K562 (cell line): ENCODE measurements at regions not wholly inside any gene's neighbourhood (a gene's known extent, or its start where the extent isn't known, plus 50 kb on each side); places are given as distances from the start of the nearest gene placed in this dataset.

ENCODE experiments used
- MYBL2 ChIP-seq, 2 experiments: fragments of 450-650 bp in 1 of 2; sonication (generic) in 1 of 2; formaldehyde crosslinking in 1 of 2; IDR thresholded peaks; 2 replicates each; pipeline versions ENCODE4 v1.6.1 to v1.8.1; 2017 to 2022; ENCODE audit warnings: borderline replicate concordance in 1 of 2, inconsistent platforms in 1 of 2, low read depth in 1 of 2, mild to moderate bottlenecking in 1 of 2, missing genetic modification reagents in 1 of 2, moderate library complexity in 1 of 2
- POLR2A ChIP-seq: fragments of 450-650 bp; conservative IDR thresholded peaks from 2 replicates; pipeline ENCODE4 v1.6.1; 2016
- TF ChIP-seq, protein P1 (sequence below): sonication (generic); formaldehyde crosslinking; IDR thresholded peaks from 2 replicates; pipeline ENCODE4 v1.8.0; 2022; ENCODE audit warnings: missing genetic modification reagents, mild to moderate bottlenecking, borderline replicate concordance
- TF ChIP-seq, protein P2 (sequence below): sonication (generic); formaldehyde crosslinking; IDR thresholded peaks from 2 replicates; pipeline ENCODE4 v1.8.1; 2023; ENCODE audit warnings: mild to moderate bottlenecking, missing genetic modification reagents, moderate library complexity

DNA sequence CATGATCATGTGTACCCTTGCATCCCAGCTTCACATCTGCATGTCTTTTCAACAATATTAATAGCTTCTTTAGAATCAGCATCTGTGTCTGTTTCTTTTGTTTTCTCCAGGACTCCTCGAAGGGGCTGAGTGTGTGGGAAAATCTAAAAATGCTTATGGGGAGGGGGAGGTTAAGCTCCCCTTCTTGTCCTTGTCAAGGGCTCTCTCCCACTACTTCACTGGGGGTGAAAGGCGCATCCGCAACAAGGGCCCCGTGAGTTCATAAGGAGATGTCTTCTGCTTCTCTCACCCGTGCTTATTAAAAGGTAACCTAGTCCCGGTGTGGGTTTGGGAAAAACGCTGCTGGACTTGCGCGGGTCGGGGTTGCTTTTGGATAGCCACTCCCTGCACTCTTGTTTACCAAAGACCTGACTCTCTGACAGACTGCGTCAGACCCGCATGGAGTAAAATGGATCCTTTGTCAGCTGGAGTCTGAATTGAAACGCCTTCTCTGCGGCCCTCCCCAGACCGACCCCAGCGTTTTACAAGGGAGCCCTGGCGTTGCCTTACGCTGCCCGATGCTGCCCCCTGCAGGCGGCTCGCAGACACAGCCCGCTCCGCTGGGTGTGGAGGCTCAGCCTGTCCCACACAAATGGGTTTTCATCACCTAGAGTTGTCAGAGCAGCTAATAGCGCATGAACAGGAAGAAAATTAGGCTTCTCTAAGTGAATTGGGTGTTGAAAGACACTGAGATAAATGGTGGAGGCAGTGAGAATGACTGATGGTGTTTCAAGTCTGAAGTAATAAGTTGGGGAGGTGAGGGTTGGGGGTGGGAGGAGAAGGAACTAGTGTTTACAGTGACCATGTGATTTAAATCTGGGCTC, 53.8 kb downstream of the IER5 start:
- TF ChIP-seq, protein P1, sequence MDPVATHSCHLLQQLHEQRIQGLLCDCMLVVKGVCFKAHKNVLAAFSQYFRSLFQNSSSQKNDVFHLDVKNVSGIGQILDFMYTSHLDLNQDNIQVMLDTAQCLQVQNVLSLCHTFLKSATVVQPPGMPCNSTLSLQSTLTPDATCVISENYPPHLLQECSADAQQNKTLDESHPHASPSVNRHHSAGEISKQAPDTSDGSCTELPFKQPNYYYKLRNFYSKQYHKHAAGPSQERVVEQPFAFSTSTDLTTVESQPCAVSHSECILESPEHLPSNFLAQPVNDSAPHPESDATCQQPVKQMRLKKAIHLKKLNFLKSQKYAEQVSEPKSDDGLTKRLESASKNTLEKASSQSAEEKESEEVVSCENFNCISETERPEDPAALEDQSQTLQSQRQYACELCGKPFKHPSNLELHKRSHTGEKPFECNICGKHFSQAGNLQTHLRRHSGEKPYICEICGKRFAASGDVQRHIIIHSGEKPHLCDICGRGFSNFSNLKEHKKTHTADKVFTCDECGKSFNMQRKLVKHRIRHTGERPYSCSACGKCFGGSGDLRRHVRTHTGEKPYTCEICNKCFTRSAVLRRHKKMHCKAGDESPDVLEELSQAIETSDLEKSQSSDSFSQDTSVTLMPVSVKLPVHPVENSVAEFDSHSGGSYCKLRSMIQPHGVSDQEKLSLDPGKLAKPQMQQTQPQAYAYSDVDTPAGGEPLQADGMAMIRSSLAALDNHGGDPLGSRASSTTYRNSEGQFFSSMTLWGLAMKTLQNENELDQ (CRISPR knock-in tag), result no peak
- TF ChIP-seq POLR2A (no peak), MYBL2 (IDR thresholded peaks at IDR 0.05; ENCODE audit: low read depth) (no peak), MYBL2 (CRISPR knock-in tag; IDR thresholded peaks at IDR 0.05; ENCODE audit: borderline replicate concordance) (no peak)
- TF ChIP-seq, protein P2, sequence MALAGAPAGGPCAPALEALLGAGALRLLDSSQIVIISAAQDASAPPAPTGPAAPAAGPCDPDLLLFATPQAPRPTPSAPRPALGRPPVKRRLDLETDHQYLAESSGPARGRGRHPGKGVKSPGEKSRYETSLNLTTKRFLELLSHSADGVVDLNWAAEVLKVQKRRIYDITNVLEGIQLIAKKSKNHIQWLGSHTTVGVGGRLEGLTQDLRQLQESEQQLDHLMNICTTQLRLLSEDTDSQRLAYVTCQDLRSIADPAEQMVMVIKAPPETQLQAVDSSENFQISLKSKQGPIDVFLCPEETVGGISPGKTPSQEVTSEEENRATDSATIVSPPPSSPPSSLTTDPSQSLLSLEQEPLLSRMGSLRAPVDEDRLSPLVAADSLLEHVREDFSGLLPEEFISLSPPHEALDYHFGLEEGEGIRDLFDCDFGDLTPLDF (CRISPR knock-in tag), result no peak
